ENCODE measurements at regions not wholly inside any gene's neighbourhood (a gene's known extent, or its start where the extent isn't known, plus 50 kb on each side); places are given as distances from the start of the nearest gene placed in this dataset.

DNA sequence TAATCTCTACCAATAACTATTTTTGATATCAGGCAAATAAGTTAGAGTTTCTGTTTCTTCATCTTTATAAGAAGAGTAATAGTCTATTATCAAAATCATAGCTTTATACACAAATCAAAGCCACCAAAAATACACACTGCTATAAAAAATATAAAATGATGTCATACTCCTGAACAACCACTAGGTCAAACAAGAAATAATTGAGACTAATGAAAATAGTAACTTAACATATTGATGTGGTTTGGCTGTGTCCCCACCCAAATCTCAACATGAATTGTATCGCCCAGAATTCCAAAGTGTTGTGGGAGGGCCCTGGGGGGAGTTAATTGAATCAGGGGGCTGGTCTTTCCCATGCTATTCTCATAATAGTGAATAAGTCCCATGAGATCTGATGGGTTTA lies 2277.5 kb downstream of the ARAP2 start:
- TF ChIP-seq, protein P1, sequence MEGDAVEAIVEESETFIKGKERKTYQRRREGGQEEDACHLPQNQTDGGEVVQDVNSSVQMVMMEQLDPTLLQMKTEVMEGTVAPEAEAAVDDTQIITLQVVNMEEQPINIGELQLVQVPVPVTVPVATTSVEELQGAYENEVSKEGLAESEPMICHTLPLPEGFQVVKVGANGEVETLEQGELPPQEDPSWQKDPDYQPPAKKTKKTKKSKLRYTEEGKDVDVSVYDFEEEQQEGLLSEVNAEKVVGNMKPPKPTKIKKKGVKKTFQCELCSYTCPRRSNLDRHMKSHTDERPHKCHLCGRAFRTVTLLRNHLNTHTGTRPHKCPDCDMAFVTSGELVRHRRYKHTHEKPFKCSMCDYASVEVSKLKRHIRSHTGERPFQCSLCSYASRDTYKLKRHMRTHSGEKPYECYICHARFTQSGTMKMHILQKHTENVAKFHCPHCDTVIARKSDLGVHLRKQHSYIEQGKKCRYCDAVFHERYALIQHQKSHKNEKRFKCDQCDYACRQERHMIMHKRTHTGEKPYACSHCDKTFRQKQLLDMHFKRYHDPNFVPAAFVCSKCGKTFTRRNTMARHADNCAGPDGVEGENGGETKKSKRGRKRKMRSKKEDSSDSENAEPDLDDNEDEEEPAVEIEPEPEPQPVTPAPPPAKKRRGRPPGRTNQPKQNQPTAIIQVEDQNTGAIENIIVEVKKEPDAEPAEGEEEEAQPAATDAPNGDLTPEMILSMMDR (IDR thresholded peaks at IDR 0.05): no peak
- no peak for TF ChIP-seq POLR2A (IDR thresholded peaks at IDR 0.05)
